Activated T-helper 2 cell treated with anti-CD3 and anti-CD28 coated beads, Interferon-gamma antibody, Interleukin-2, Interleukin-4, amounts not matched to agents 10 μg/mL and 5 μg/mL and 100 μg/mL, durations not matched to agents 14 hours and 24 hours and 36 hours (primary cell): ENCODE measurements at regions not wholly inside any gene's neighbourhood (a gene's known extent, or its start where the extent isn't known, plus 50 kb on each side); places are given as distances from the start of the nearest gene placed in this dataset.

Source experiments
- DNase-seq: peaks from one replicate; pipeline ENCODE4 v3.0.0; 2021; ENCODE audit warnings: low spot score
- H3K27ac Mint-ChIP-seq: one replicate; pipeline ENCODE4 v1.8.0; 2021; ENCODE audit warnings: mixed read lengths
- H3K27me3 Mint-ChIP-seq: one replicate; pipeline ENCODE4 v1.8.0; 2021; ENCODE audit warnings: low read depth, mixed read lengths
- H3K36me3 Mint-ChIP-seq: one replicate; pipeline ENCODE4 v1.8.0; 2021; ENCODE audit warnings: low read depth, mixed read lengths
- H3K4me1 Mint-ChIP-seq: one replicate; pipeline ENCODE4 v1.8.0; 2021; ENCODE audit warnings: low read depth, mixed read lengths
- H3K4me3 Mint-ChIP-seq: one replicate; pipeline ENCODE4 v1.8.0; 2021; ENCODE audit warnings: low read depth, mild to moderate bottlenecking, moderate library complexity, mixed read lengths
- H3K9me3 Mint-ChIP-seq: one replicate; pipeline ENCODE4 v1.8.0; 2021; ENCODE audit warnings: mixed read lengths
- intact Hi-C: fragments of 100-400 bp; cut with micrococcal nuclease; formaldehyde crosslinking; loops from one replicate; pipeline ENCODE4 v1.15.1; 2023

GRCh38 chr16:85994492-85995490 is 95.8 kb downstream of the IRF8 start:
- peaks cover 39% of the 10 kb centered on the region for H3K4me1 Mint-ChIP-seq
- no peak for DNase-seq
- H3K27me3 Mint-ChIP-seq = no peaks in the 10 kb centered on the region
- H3K36me3 Mint-ChIP-seq = no peaks in the 10 kb centered on the region
- H3K9me3 Mint-ChIP-seq = no peaks in the 10 kb centered on the region
- H3K27ac Mint-ChIP-seq = peak overlapping the region; percentile 6
- intact Hi-C loops = no loop called here
- no peak overlapping the region for H3K4me3 Mint-ChIP-seq

DNA sequence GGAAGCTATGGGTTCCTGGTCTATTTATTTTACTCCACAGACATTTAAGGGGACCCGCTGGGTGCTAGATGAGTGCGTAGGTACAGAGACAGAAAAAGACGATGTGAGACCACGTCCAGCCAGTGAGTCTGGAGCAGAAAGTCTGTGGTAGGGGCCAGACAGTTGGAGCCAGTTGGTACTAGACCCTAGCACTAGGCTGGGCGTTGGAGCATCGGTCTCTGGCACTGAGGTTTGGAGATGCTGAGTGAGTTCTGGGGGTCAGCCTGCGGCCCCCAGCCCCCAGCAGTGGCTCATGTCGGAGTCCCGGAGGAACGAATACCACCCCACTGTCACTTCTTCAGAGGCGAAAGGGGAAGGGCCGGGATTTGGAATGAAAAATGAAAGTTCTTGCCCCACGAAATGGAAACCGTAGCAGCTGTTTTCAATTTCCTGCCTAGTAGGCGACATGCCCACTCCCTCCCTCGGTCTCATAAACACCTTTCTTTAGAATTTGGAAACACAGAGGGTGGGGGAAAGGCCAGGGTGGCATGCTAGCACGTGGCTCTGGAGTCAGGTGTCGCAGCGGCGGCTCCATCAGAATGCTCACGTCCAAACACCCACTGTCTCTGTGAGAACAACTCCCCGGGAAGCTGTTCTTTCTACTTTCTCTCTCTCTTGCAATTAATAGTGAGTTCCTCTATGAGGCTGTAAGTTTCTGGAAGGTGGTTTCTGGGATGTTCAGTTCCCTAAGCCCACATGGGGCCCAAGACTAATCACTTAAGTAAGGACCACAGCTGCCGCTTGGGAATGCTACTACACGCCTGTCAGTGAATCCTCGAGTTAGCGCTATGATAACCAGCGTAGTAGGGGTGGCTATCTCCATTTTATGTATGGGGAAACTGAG is 96.8 kb downstream of the IRF8 start:
- no peaks in the 10 kb centered on the region for H3K9me3 Mint-ChIP-seq
- H3K4me3 Mint-ChIP-seq = no peak overlapping the region
- no peak for DNase-seq
- H3K27me3 Mint-ChIP-seq = no peaks in the 10 kb centered on the region
- intact Hi-C loops = no loop called here
- H3K27ac Mint-ChIP-seq = peak overlapping the region; percentile 6
- peaks cover 31% of the 10 kb centered on the region for H3K4me1 Mint-ChIP-seq
- H3K36me3 Mint-ChIP-seq = no peaks in the 10 kb centered on the region

DNA sequence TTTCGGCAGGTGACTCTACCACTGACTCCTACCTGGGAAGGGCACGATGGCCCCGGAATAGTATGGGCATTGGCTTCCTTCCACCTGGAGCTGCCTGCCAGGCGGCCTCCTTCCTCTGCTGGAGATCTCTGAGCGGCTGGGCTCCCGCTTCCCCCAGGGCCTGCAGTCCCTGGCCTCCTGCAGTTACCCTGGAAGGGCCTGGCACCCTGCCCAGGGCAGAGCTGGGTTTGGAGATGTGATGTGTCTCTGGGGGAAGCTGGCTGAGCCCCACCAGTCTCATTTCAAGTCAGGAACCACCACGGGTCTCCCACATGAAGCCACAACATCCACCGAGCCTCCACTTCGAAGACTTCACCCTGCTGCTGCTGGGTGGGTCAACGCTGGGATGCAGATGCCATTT is 97.9 kb downstream of the IRF8 start:
- H3K4me3 Mint-ChIP-seq = no peak overlapping the region

DNA sequence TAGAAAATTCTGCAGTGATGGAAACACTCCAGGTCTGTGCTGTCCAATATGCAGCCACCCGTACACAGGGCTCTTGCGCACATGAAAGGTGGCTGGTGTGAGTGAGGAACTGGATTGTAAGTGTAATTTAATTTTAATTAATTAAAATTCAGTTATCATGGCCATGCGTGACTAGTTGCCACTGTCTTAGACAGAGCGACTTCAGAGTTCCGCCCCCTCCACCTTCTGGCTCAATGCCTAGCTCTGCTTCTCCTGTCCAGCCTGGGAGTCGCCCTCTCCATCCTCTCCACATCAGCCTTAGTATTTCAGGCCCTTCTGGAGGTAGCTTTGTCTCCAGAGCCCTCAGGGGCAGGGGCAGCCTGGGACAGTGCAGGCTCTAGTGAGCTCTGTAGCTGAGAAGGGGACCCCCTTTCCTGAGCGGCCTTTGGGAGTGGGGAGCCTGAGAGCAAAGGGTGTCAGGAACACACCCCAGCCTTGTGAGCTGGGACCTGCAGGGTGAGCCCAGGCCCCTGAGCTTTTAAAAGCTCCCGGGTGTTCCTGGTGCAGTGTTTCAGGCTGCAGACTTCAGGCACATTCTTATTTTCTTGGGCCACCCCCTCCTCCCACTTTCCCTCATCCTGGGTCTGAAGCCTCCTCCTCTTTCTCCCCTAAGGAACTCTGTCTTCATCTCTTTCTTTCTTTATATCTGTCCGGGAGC is 99.4 kb downstream of the IRF8 start:
- H3K4me1 Mint-ChIP-seq = peaks cover 26% of the 10 kb centered on the region
- DNase-seq = no peak
- H3K36me3 Mint-ChIP-seq = no peaks in the 10 kb centered on the region
- H3K27me3 Mint-ChIP-seq = no peaks in the 10 kb centered on the region
- no peak overlapping the region for H3K4me3 Mint-ChIP-seq
- H3K9me3 Mint-ChIP-seq = no peaks in the 10 kb centered on the region
- peak overlapping the region; percentile 34 for H3K27ac Mint-ChIP-seq
- intact Hi-C loops = no loop called here

More for the DNA sequence above, 97.9 kb downstream of the IRF8 start:
- Mint-ChIP-seq H3K9me3 (no peaks in the 10 kb centered on the region), H3K27ac (no peak overlapping the region), H3K36me3 (no peaks in the 10 kb centered on the region), H3K27me3 (no peaks in the 10 kb centered on the region), H3K4me1 (peaks cover 28% of the 10 kb centered on the region)
- intact Hi-C loops = no loop called here
- no peak for DNase-seq

DNA sequence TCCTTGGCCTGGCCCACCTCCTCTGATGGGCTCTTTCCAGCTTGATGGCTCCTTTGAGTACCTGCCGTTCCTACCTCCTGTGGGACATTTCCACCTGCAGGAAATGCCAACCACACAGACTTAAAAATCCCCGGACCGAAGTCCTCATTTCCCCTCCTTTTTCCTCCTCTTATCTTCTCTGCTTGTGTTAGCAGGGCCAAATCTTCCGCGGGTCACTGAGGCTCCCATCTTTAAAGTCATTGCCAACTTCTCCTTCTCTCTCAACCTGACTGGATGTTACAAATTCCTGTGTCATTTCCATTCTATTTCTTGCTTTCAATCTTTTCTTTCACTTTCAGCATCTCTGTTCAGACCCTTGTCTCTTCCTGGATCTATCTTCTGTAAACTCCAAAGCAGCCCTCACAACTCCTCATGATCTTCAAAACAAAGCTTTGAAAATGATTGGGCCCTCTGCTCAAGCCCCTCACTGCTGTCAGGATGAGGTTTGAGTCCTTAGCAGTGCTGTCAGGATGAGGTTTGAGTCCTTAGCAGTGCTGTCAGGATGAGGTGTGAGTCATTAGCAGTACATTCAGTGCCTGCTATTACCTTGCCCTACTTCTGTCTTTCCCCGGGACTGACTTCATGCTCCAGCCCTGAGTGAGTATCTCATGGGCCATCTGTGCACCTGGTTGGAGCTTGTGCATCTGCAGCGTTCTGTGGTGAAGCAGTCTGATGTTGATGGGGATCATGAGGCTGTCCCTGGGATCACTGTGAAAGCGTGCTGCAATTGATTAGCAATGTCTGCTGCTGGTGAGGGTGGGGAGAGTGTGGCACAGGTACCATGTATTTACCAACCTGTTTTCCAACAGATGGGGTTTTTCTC is 100.1 kb downstream of the IRF8 start:
- Mint-ChIP-seq H3K4me1 (peaks cover 26% of the 10 kb centered on the region), H3K27me3 (no peaks in the 10 kb centered on the region), H3K27ac (peak overlapping the region; percentile 34), H3K9me3 (no peaks in the 10 kb centered on the region), H3K4me3 (no peak overlapping the region), H3K36me3 (no peaks in the 10 kb centered on the region)
- DNase-seq = no peak
- intact Hi-C loops = loop anchor here (1.0 kb wide), 1 partner anchor 9 kb away; no protein-coding TSS in a partner anchor

DNA sequence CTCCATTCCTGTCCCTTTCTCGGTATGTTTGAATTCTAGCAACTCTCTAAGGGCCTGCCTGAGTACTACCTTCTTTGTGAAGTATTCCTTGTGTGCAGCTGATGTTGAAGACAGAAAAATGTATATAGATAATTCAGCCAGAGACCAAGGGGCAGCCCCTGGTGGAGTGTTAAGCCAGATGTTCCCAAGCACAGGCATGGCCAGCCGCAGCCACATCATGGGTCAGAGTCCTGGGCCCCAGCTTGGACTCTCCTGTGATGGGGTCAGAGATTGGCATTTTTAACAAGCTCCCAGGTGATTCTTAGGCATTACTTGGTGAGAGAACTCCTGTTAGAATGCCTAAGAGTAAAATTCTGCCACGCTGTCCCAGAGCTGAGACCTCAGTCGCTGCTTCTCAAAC is 100.8 kb downstream of the IRF8 start:
- no peak overlapping the region for H3K4me3 Mint-ChIP-seq
- H3K4me1 Mint-ChIP-seq = peaks cover 25% of the 10 kb centered on the region
- no peak for DNase-seq
- H3K9me3 Mint-ChIP-seq = no peaks in the 10 kb centered on the region
- no peaks in the 10 kb centered on the region for H3K27me3 Mint-ChIP-seq
- no peaks in the 10 kb centered on the region for H3K36me3 Mint-ChIP-seq
- no peak overlapping the region for H3K27ac Mint-ChIP-seq
- intact Hi-C loops = loop anchor here (1.0 kb wide), 1 partner anchor 9 kb away; no protein-coding TSS in a partner anchor

GRCh38 chr16:86002178-86002900 is 103.4 kb downstream of the IRF8 start:
- intact Hi-C loops = no loop called here
- no peaks in the 10 kb centered on the region for H3K9me3 Mint-ChIP-seq
- peaks cover 7% of the 10 kb centered on the region for H3K27me3 Mint-ChIP-seq
- DNase-seq = no peak
- peaks cover 9% of the 10 kb centered on the region for H3K4me1 Mint-ChIP-seq
- no peak overlapping the region for H3K4me3 Mint-ChIP-seq
- no peak overlapping the region for H3K27ac Mint-ChIP-seq
- no peaks in the 10 kb centered on the region for H3K36me3 Mint-ChIP-seq

DNA sequence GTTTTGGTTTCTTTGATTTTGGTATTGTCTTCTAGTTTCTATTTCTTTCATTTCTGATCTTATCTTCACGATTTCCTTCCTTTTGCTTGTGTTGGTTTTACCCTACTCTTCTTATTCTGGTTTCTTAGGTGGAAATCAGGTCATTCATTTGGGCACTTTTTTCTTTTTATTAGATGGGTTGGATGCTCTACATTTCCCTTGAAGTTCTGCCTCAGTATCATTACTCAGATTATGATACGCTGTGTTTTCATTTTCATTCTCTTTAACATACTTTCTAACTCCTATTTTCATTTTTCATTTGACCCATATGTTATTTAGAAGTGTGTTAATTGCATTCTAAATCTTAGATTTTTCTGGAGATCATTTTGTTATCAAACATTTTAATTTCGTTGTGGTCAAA is 108.6 kb downstream of the IRF8 start:
- DNase-seq = no peak
- H3K9me3 Mint-ChIP-seq = no peaks in the 10 kb centered on the region
- H3K27me3 Mint-ChIP-seq = peaks cover 10% of the 10 kb centered on the region
- no peak overlapping the region for H3K27ac Mint-ChIP-seq
- no peaks in the 10 kb centered on the region for H3K36me3 Mint-ChIP-seq
- H3K4me1 Mint-ChIP-seq = peaks cover 14% of the 10 kb centered on the region
- no peak overlapping the region for H3K4me3 Mint-ChIP-seq
- intact Hi-C loops = loop anchor here (2.0 kb wide), 1 partner anchor 17 kb away; no protein-coding TSS in a partner anchor

DNA sequence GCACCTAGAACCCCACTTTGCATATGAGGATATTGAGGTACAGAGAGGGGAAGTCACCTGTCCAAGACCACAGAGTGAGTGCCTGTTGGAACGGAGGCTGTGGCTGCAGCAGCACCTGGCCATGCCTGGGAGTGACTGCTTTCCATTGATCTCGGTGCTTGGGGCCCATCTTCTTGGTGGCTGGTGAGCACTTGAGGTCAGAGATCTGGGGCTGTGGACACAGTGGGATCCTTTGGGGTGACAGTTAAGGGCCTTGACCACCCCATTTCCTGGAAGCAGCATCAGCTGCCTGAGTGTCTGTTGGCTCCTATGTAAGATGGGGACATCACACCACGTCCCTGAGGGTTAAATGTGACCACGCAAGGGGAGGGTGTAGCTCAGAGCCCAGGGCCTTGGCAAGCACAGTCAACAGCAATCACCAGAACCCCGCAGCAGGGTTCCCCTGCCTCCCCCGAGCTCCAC is 111.7 kb downstream of the IRF8 start:
- peaks cover 9% of the 10 kb centered on the region for H3K27me3 Mint-ChIP-seq
- no peak overlapping the region for H3K4me3 Mint-ChIP-seq
- H3K4me1 Mint-ChIP-seq = peaks cover 14% of the 10 kb centered on the region
- intact Hi-C loops = no loop called here
- no peak for DNase-seq
- peaks cover 5% of the 10 kb centered on the region for H3K9me3 Mint-ChIP-seq
- no peak overlapping the region for H3K27ac Mint-ChIP-seq
- H3K36me3 Mint-ChIP-seq = peaks cover 3% of the 10 kb centered on the region

- Mint-ChIP-seq H3K9me3 (peaks cover 5% of the 10 kb centered on the region), H3K36me3 (peaks cover 3% of the 10 kb centered on the region), H3K27me3 (peaks cover 4% of the 10 kb centered on the region), H3K4me3 (no peak overlapping the region), H3K27ac (no peak overlapping the region), H3K4me1 (peaks cover 16% of the 10 kb centered on the region)
- intact Hi-C loops = no loop called here
- DNase-seq = no peak
Observed at GRCh38 chr16:86011532-86011931, 112.6 kb downstream of the IRF8 start.

DNA sequence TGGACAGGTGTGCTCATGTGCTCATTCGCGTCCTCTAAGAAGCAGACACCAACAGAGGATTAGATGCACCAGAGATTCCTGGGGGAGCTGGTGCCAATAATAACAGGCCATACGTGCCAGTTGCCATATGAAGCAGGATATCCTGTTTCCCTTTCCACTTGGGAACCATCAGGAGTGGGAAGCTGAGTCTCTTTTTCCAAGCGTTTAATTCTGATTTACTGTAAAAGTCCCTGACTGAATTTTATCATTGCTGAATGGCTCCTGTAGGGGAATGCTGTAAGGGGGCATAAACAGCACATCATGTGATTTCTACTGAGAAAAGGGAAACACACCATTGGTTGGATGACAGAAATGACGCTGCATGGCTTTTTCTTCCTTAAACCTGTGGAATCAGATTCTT is 113.3 kb downstream of the IRF8 start:
- DNase-seq = no peak
- Mint-ChIP-seq H3K27ac (no peak overlapping the region), H3K9me3 (peaks cover 5% of the 10 kb centered on the region), H3K27me3 (peaks cover 6% of the 10 kb centered on the region), H3K4me3 (no peak overlapping the region), H3K4me1 (peaks cover 16% of the 10 kb centered on the region), H3K36me3 (peaks cover 3% of the 10 kb centered on the region)
- intact Hi-C loops = no loop called here
